Endothelial cell of umbilical vein (primary cell): ENCODE measurements at regions not wholly inside any gene's neighbourhood (a gene's known extent, or its start where the extent isn't known, plus 50 kb on each side); places are given as distances from the start of the nearest gene placed in this dataset.

Experiments
- GATA2 ChIP-seq: IDR thresholded peaks from 2 replicates; pipeline ENCODE4 v1.7.0; 2011; ENCODE audit warnings: low read depth, mild to moderate bottlenecking, moderate library complexity, mixed read lengths, low read length; ENCODE audit not compliant: insufficient read length, insufficient read depth
- MYC ChIP-seq: IDR thresholded peaks from one replicate; pipeline ENCODE4 v1.6.1; 2011; ENCODE audit warnings: mild to moderate bottlenecking, low read depth, low read length
- POLR2A ChIP-seq: IDR thresholded peaks from 2 replicates; pipeline ENCODE4 v1.6.1; 2012; ENCODE audit warnings: low read depth, mild to moderate bottlenecking, control low read depth, low read length
- TF ChIP-seq, protein P1 (sequence below), 2 donors: IDR thresholded peaks; 1 replicate in 1 of 2; 2 replicates in 1 of 2; pipeline ENCODE4 v1.5.1; 2011; ENCODE audit warnings: low read length in 2 of 2, mild to moderate bottlenecking in 2 of 2, moderate library complexity in 2 of 2, control low read depth in 1 of 2, inconsistent platforms in 1 of 2, low read depth in 1 of 2; ENCODE audit not compliant: insufficient read depth in 1 of 2; ENCODE audit errors: extremely low read depth in 1 of 2

DNA sequence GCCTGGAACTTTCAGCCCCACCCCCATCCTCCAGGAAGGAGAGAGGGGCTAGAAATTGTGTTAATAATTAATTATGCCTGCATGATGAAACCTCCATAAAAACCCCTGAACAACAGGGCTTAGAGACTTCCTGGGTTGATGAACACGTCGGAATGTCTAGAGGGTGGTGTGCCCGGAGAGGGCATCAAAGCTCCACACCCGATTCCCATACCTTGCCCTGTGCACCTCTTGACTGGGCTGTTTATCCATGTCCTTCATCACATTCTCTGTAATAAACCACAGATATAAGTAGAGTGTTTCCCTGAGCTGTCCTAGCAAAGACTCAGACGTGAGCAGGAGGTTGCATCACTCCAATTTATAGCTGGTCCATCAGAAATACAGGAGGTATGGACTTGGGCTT, 624.0 kb downstream of the NPHP4 start:
- TF ChIP-seq POLR2A (no peak), MYC (no peak), GATA2 (no peak)
- TF ChIP-seq, protein P1, sequence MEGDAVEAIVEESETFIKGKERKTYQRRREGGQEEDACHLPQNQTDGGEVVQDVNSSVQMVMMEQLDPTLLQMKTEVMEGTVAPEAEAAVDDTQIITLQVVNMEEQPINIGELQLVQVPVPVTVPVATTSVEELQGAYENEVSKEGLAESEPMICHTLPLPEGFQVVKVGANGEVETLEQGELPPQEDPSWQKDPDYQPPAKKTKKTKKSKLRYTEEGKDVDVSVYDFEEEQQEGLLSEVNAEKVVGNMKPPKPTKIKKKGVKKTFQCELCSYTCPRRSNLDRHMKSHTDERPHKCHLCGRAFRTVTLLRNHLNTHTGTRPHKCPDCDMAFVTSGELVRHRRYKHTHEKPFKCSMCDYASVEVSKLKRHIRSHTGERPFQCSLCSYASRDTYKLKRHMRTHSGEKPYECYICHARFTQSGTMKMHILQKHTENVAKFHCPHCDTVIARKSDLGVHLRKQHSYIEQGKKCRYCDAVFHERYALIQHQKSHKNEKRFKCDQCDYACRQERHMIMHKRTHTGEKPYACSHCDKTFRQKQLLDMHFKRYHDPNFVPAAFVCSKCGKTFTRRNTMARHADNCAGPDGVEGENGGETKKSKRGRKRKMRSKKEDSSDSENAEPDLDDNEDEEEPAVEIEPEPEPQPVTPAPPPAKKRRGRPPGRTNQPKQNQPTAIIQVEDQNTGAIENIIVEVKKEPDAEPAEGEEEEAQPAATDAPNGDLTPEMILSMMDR (IDR thresholded peaks at IDR 0.05; ENCODE audit: extremely low read depth in 1 of 2, insufficient read depth in 1 of 2, low read depth in 1 of 2, low read length in 2 of 2): no peak
